ENCODE measurements at regions not wholly inside any gene's neighbourhood (a gene's known extent, or its start where the extent isn't known, plus 50 kb on each side); places are given as distances from the start of the nearest gene placed in this dataset.

DNA sequence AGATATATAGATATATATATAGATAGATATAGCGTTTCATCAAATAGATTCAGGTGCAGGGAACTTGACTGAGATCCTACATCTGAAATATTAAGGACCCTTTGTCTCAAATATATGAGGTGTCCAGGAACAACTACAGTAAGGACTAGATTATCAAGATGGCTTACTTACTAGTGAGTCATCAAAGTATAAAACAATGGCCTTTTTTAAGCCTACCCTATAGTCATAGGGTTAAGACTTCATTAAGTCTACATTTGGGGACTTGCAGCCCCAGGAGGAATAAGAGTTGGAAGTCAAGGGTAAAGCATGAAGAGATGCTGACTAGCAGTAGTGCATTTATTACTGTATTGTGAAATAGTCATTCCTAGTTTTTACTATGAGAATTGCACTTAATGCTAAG, 1023.4 kb downstream of the CDH11 start:
- Mint-ChIP-seq H3K9me3 (peaks cover 12% of the 10 kb centered on the region), H3K27ac (no peak overlapping the region), H3K4me3 (no peak overlapping the region), H3K36me3 (ENCODE audit: low read depth) (no peaks in the 10 kb centered on the region), H3K4me1 (ENCODE audit: low read depth) (no peaks in the 10 kb centered on the region), H3K27me3 (ENCODE audit: insufficient read depth) (no peaks in the 10 kb centered on the region)
- DNase-seq (ENCODE audit: low spot score), result no peak
- intact Hi-C loops (cut with micrococcal nuclease), result no loop called here

DNA sequence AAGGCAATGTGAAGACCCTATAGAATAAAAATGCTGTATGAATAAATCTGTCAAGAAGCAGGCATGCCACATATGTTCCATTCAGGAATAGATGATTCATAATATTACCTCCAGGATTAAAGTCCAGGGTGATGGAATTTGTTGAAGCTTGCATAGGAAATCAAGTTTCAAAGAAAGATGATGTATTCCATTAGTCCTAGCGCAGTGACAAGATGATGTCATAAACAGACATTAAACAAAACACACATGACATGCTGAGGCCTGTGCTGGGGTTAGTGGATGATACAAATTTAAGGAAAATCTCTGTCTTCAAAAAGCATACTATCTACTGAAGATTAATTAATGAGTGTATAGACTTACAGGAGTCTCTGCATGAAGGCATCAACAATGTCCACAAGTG, 1025.2 kb downstream of the CDH11 start:
- DNase-seq (ENCODE audit: low spot score), result no peak
- Mint-ChIP-seq H3K4me3 (no peak overlapping the region), H3K27me3 (ENCODE audit: insufficient read depth) (no peaks in the 10 kb centered on the region), H3K9me3 (peaks cover 15% of the 10 kb centered on the region), H3K27ac (no peak overlapping the region), H3K4me1 (ENCODE audit: low read depth) (no peaks in the 10 kb centered on the region), H3K36me3 (ENCODE audit: low read depth) (no peaks in the 10 kb centered on the region)
- intact Hi-C loops (cut with micrococcal nuclease), result no loop called here

DNA sequence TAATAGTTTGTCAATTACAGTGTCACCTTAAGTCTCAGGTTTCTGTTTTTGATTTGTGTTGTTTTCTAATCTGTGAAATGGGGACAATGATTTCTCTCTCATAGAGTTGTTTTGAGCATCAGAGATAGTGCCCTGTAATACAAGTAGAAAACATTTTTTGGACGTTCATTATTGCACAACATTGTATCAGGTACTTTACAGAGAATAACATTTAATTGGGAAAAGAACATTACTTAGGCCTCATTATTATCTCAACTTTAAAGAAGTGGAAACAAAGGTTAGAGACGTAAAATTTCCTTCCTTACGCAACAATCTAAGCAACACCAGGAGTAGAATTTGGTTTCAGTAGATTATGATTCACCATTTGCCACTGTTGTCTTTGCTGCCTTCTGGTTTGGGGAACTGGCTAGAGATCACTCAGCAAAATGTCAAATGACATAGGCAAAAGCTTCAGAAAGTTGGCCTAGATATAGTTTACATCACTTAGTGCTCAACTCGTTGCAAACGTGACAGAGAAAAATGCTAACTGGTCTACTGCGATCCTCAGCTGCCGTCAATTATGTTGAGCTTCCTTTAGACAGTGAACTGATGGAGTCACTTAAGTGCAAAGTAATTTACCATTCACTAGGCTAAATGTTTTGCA, 1026.8 kb downstream of the CDH11 start:
- H3K4me1 Mint-ChIP-seq (ENCODE audit: low read depth), result no peaks in the 10 kb centered on the region
- no peaks in the 10 kb centered on the region for H3K27me3 Mint-ChIP-seq (ENCODE audit: insufficient read depth)
- no peak for DNase-seq (ENCODE audit: low spot score)
- H3K9me3 Mint-ChIP-seq, result peaks cover 15% of the 10 kb centered on the region
- no peak overlapping the region for H3K4me3 Mint-ChIP-seq
- no peak overlapping the region for H3K27ac Mint-ChIP-seq
- H3K36me3 Mint-ChIP-seq (ENCODE audit: low read depth), result no peaks in the 10 kb centered on the region
- intact Hi-C loops (cut with micrococcal nuclease), result no loop called here

DNA sequence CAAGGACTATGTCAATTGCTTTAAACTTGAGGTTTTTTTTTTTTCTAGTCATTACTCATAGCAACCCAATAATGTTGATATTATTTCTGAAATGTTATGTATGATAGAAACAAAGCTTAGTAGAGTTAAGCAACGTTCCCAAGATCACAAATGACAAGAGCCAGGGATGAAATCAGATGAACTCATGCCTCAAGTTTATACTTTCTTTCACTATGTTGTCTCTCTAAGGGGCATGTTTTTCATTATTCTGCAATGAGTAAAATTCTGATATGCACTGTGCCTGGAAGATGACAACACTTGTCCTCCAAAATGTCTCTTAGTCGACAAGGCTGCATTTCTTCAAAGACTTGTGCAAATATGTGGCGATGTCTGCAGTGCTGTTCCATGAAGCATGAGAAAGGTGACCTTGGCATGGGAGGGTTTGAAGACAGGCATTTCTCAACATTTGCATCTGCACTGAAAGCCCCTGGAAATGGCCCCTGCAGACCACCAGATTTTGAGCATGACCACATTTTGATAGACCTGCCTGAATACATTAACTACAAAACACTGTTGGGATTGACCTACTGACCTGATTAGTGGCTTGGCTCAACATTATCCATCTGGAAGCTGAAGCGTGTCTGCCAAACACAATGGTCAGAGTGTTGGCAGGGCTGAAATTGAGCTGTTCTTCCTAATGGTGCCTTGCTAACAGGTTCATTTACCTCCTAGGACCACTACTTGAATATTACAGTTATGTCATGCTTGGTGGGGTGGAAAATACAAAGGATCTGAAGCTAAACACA, 1027.5 kb downstream of the CDH11 start:
- intact Hi-C loops (cut with micrococcal nuclease), result no loop called here
- Mint-ChIP-seq H3K36me3 (ENCODE audit: low read depth) (no peaks in the 10 kb centered on the region), H3K27ac (no peak overlapping the region), H3K4me3 (no peak overlapping the region), H3K27me3 (ENCODE audit: insufficient read depth) (no peaks in the 10 kb centered on the region), H3K4me1 (ENCODE audit: low read depth) (no peaks in the 10 kb centered on the region), H3K9me3 (peaks cover 12% of the 10 kb centered on the region)
- DNase-seq (ENCODE audit: low spot score), result no peak

DNA sequence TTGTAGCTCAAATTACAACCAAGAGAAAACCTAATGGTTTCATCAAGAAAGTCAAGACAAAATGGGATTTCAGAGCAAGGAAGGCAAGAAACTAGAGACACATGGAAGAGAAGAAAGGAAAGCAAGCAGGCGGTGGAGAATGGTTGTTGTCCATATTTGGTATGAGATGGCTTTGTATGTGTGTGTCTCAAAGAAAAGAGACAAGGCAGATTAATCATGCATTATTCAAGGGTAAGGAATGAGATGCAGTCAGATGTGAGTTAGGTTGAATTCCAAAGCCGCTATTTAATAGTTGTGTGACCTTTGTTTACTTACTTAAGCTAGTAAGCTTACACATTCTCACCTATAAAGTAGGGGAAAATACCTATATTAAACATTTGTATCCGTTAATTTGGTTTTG, 1029.6 kb downstream of the CDH11 start:
- no peak for DNase-seq (ENCODE audit: low spot score)
- H3K27ac Mint-ChIP-seq, result no peak overlapping the region
- H3K4me1 Mint-ChIP-seq (ENCODE audit: low read depth), result no peaks in the 10 kb centered on the region
- H3K9me3 Mint-ChIP-seq, result peaks cover 16% of the 10 kb centered on the region
- intact Hi-C loops (cut with micrococcal nuclease), result no loop called here
- H3K27me3 Mint-ChIP-seq (ENCODE audit: insufficient read depth), result no peaks in the 10 kb centered on the region
- no peaks in the 10 kb centered on the region for H3K36me3 Mint-ChIP-seq (ENCODE audit: low read depth)
- no peak overlapping the region for H3K4me3 Mint-ChIP-seq

DNA sequence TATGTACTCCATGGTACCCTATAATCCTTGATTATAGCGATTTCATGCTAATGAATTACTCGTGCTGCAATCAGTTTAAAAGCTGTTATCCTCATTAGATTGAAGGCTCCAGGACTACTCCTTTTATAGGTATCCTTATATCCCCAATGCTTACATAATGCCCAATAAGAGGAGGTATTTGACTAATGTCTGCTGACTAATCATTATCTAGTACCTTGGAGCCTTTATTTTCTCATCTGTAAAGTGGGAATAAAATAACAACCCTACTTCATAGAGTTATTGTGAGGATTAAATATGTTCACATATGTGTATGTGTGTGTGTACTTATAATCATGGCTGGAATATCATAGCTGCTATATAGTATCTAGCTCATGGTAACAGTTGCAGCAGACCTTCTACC, 1031.5 kb downstream of the CDH11 start:
- intact Hi-C loops (cut with micrococcal nuclease), result no loop called here
- H3K4me3 Mint-ChIP-seq, result no peak overlapping the region
- no peaks in the 10 kb centered on the region for H3K36me3 Mint-ChIP-seq (ENCODE audit: low read depth)
- peaks cover 17% of the 10 kb centered on the region for H3K9me3 Mint-ChIP-seq
- H3K27ac Mint-ChIP-seq, result no peak overlapping the region
- no peak for DNase-seq (ENCODE audit: low spot score)
- no peaks in the 10 kb centered on the region for H3K4me1 Mint-ChIP-seq (ENCODE audit: low read depth)
- no peaks in the 10 kb centered on the region for H3K27me3 Mint-ChIP-seq (ENCODE audit: insufficient read depth)

DNA sequence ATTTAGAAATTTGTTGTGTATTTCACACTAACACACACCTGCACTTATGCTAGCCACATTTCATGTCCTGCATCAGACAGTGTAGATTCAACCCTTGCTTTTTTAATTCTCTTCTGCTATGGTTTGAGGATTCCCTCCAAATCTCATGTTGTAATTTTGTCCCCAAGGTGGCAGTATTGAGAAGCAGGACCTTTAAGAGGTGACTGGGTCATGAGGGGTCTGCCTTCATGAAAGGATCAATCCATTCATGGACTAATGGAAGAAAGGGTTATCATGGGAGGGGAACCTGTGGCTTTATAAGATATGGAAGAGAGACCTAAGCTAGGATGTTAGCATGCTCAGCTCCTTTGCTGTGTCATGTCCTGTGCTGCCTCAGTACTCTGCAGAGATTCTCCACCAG, 1032.2 kb downstream of the CDH11 start:
- no peak overlapping the region for H3K27ac Mint-ChIP-seq

DNA sequence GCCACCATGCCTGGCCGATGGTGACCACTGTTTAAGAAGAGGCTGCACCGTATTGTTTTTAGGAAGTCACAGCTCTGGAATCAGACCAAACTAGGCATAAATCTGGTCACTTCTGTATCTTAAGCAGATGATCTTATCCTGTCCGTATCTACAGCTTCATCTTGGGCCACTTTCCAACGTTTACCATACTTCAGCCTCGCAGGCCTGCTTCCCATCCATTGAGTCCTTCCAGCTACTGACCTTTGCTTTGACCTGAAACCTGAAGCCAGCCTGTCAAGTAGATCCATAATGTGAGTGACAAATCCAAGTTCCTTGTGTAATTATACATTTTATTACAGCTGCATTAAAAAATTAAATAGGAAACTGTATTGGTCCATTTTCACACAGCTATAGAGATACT, 1033.0 kb downstream of the CDH11 start:
- no peaks in the 10 kb centered on the region for H3K36me3 Mint-ChIP-seq (ENCODE audit: low read depth)
- no peaks in the 10 kb centered on the region for H3K27me3 Mint-ChIP-seq (ENCODE audit: insufficient read depth)
- H3K27ac Mint-ChIP-seq, result no peak overlapping the region
- DNase-seq (ENCODE audit: low spot score), result no peak
- intact Hi-C loops (cut with micrococcal nuclease), result no loop called here
- no peak overlapping the region for H3K4me3 Mint-ChIP-seq
- no peaks in the 10 kb centered on the region for H3K4me1 Mint-ChIP-seq (ENCODE audit: low read depth)
- peaks cover 18% of the 10 kb centered on the region for H3K9me3 Mint-ChIP-seq

More for the DNA sequence above, 1032.2 kb downstream of the CDH11 start:
- Mint-ChIP-seq H3K27me3 (ENCODE audit: insufficient read depth) (no peaks in the 10 kb centered on the region), H3K9me3 (peaks cover 13% of the 10 kb centered on the region), H3K4me1 (ENCODE audit: low read depth) (no peaks in the 10 kb centered on the region), H3K4me3 (no peak overlapping the region), H3K36me3 (ENCODE audit: low read depth) (no peaks in the 10 kb centered on the region)
- no peak for DNase-seq (ENCODE audit: low spot score)
- intact Hi-C loops (cut with micrococcal nuclease), result no loop called here

DNA sequence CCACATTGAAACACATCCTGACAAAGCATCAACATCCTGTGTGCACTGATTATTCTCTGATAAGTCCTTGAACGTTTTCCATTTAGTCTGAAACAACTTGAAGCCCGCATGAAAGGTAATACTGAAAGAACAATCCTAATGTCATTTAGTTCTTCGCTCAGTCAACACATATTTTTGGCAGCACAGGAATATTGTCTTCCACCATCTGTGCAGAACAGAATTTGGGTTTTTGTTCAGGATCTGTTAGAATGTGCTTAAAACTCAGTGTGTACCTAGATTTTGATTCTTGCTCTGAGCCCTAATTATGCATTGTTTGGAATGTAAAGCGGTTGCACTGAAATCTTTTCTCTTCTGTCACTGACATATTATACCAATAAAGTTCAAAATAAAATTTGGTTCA, 1036.6 kb downstream of the CDH11 start:
- Mint-ChIP-seq H3K27me3 (ENCODE audit: insufficient read depth) (no peaks in the 10 kb centered on the region), H3K27ac (no peak overlapping the region)

DNA sequence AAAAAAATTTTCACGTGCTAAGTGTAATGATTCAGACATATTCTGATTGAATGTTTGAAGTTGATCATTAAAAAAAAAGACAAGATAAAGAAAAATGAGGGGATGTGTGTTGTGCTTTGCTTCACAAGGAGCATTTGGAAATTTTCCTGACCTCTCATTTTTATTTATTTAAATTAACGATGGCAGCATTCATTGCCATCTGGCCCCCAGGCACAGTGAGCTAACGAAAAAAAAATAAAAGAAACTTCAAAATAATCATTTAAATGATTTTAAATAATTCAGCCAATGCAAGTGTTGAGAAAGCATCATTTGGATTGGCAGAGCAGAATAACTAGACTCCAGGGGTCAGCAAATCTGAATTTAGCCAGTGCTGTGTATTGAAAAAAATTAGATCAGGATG, 1037.2 kb downstream of the CDH11 start:
- H3K27ac Mint-ChIP-seq, result no peak overlapping the region
- H3K27me3 Mint-ChIP-seq (ENCODE audit: insufficient read depth), result no peaks in the 10 kb centered on the region
- no peak overlapping the region for H3K4me3 Mint-ChIP-seq
- no peaks in the 10 kb centered on the region for H3K4me1 Mint-ChIP-seq (ENCODE audit: low read depth)
- peaks cover 28% of the 10 kb centered on the region for H3K9me3 Mint-ChIP-seq
- no peak for DNase-seq (ENCODE audit: low spot score)
- intact Hi-C loops (cut with micrococcal nuclease), result no loop called here
- no peaks in the 10 kb centered on the region for H3K36me3 Mint-ChIP-seq (ENCODE audit: low read depth)

More for the DNA sequence above, 1036.6 kb downstream of the CDH11 start:
- Mint-ChIP-seq H3K4me1 (ENCODE audit: low read depth) (no peaks in the 10 kb centered on the region), H3K36me3 (ENCODE audit: low read depth) (no peaks in the 10 kb centered on the region), H3K4me3 (no peak overlapping the region), H3K9me3 (peaks cover 28% of the 10 kb centered on the region)
- intact Hi-C loops (cut with micrococcal nuclease), result no loop called here
- no peak for DNase-seq (ENCODE audit: low spot score)

DNA sequence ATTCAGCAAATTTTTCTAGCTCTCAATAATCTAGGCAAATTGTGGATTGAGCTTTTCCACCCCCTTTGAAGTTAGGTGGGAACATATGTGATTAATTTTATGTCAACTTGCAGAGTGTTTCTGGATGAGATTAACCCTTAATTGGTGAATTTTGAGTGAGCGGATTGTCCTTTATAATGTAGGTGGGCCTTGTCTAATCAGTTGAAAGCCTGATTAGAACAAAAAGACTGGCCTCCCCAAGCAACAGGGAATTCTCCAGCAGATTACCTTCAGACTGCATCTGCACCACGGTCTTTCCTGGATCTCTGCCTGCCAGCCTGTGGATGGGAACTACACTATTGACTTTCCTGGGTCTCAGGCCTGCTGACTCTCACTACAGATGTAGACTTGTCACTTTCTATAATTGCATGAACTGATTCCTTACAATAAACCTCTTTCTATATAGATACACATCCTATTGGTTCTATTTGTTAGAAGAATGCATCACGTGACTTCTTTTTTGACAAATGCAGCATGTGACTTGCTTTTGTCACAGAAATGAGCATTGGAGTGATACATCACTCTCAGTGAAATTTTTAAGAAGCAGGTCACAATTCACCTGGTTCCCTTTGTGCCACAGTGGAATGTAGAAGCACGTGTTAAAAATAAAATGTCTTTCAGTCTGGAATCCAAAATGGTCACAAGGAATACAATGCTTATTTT, 1038.3 kb downstream of the CDH11 start:
- H3K4me3 Mint-ChIP-seq, result no peak overlapping the region
- no peak for DNase-seq (ENCODE audit: low spot score)
- H3K27ac Mint-ChIP-seq, result no peak overlapping the region
- no peaks in the 10 kb centered on the region for H3K27me3 Mint-ChIP-seq (ENCODE audit: insufficient read depth)
- H3K36me3 Mint-ChIP-seq (ENCODE audit: low read depth), result no peaks in the 10 kb centered on the region
- H3K9me3 Mint-ChIP-seq, result peaks cover 32% of the 10 kb centered on the region
- H3K4me1 Mint-ChIP-seq (ENCODE audit: low read depth), result no peaks in the 10 kb centered on the region
- intact Hi-C loops (cut with micrococcal nuclease), result no loop called here

DNA sequence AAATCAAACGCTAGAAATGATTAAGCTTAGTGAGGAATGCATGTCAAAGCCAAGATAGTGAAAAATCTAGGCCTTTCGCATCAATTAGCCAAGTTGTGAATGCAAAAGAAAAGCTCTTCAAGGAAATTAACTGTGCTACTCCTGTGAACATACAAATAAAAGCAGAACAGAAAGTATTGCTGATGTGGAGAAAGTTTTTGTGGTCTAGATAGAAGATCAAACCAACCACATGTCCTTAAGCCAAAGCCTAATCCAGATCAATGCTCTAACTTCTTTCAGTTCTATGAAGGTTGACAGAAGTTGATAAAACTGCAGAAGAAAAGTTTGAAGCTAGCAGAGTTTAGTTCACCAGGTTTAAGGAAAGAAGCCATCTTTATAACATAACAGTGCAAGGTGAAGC, 1044.6 kb downstream of the CDH11 start:
- DNase-seq (ENCODE audit: low spot score), result no peak
- Mint-ChIP-seq H3K36me3 (ENCODE audit: low read depth) (no peaks in the 10 kb centered on the region), H3K4me3 (no peak overlapping the region), H3K4me1 (ENCODE audit: low read depth) (no peaks in the 10 kb centered on the region), H3K9me3 (peaks cover 18% of the 10 kb centered on the region), H3K27me3 (ENCODE audit: insufficient read depth) (no peaks in the 10 kb centered on the region), H3K27ac (no peak overlapping the region)
- intact Hi-C loops (cut with micrococcal nuclease), result no loop called here

DNA sequence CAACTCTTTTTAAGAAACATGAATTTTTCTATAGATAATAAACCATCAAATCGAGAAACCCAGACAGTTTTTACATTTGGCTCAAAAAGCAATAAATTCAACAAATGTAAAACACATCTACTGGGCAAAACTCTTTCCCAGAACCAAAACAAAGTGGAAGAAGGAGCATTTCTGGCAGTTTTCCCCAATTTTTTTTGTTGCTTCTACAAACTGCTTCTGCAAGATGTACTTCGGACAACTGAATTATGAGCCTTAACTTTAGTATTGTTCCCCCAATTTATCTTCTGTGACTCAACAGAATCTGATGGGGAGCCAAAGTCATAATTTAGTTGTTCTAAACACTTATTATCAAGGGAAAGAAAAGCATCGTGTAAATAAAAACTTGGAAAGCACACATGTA, 1047.2 kb downstream of the CDH11 start:
- Mint-ChIP-seq H3K27me3 (ENCODE audit: insufficient read depth) (no peaks in the 10 kb centered on the region), H3K9me3 (peaks cover 34% of the 10 kb centered on the region), H3K27ac (no peak overlapping the region), H3K36me3 (ENCODE audit: low read depth) (no peaks in the 10 kb centered on the region), H3K4me3 (no peak overlapping the region), H3K4me1 (ENCODE audit: low read depth) (no peaks in the 10 kb centered on the region)
- DNase-seq (ENCODE audit: low spot score), result no peak
- intact Hi-C loops (cut with micrococcal nuclease), result no loop called here
